ENCODE measurements at regions not wholly inside any gene's neighbourhood (a gene's known extent, or its start where the extent isn't known, plus 50 kb on each side); places are given as distances from the start of the nearest gene placed in this dataset.

DNA sequence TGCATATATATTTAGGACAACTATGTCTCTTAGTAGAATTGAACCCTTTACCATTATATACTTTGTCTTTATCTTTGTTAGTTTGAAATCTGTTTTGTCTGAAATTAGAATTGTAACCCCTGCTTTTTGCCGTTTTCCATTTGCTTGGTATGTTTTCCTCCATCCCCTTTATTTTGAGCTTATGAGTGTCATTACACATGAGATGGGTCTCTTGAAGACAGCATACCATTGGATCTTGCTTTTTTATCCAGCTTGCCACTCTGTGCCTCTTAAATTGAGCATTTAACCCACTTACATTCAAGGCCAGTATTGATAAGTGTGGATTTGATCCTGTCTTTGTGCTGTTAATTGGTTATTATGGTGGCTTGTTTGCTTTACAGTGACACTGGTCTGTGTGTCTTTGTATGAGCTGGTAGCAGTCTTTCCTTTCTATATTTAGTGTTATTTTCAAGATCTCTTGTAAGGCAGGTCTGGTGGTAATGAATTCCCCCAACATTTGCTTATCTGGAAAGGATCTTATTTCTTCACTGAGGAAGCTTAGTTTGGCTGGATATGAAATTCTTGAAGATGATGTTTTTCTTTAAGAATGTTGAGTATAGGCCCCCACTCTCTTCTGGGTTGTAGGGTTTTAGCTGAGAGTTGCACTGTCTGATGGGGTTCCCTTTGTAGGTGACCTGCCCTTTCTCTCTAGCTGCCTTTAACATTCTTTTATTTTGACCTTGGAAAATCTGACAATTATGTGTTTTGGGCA is 149.5 kb downstream of the AHR start:
- TF ChIP-seq, protein P1, sequence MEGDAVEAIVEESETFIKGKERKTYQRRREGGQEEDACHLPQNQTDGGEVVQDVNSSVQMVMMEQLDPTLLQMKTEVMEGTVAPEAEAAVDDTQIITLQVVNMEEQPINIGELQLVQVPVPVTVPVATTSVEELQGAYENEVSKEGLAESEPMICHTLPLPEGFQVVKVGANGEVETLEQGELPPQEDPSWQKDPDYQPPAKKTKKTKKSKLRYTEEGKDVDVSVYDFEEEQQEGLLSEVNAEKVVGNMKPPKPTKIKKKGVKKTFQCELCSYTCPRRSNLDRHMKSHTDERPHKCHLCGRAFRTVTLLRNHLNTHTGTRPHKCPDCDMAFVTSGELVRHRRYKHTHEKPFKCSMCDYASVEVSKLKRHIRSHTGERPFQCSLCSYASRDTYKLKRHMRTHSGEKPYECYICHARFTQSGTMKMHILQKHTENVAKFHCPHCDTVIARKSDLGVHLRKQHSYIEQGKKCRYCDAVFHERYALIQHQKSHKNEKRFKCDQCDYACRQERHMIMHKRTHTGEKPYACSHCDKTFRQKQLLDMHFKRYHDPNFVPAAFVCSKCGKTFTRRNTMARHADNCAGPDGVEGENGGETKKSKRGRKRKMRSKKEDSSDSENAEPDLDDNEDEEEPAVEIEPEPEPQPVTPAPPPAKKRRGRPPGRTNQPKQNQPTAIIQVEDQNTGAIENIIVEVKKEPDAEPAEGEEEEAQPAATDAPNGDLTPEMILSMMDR (conservative IDR thresholded peaks at IDR 0.05) = no peak
- TF ChIP-seq EZH2 (IDR thresholded peaks at IDR 0.05; ENCODE audit: low read depth) = no peak

Measured in PC-9 (cell line).